Muscle of back (tissue), 3 donors: ENCODE measurements at regions not wholly inside any gene's neighbourhood (a gene's known extent, or its start where the extent isn't known, plus 50 kb on each side); places are given as distances from the start of the nearest gene placed in this dataset.
A peak's percentile ranks its signal among the peaks of the same experiment; 100 is the strongest.

Experiments
- DNase-seq, 3 donors: peaks; one replicate each; pipeline versions ENCODE4 v3.0.0 to v3.0.0-alpha.2; 2013

GRCh38 chr18:68467329-68467728, 247.6 kb downstream of the TMX3 start:
- no peak for DNase-seq

- DNase-seq: no peak
These were observed 248.2 kb downstream of the TMX3 start for GRCh38 chr18:68466672-68467071.

GRCh38 chr18:68462766-68463165, 252.1 kb downstream of the TMX3 start:
- DNase-seq: no peak

- DNase-seq: no peak
These were observed 252.8 kb downstream of the TMX3 start for GRCh38 chr18:68462148-68462547.

DNA sequence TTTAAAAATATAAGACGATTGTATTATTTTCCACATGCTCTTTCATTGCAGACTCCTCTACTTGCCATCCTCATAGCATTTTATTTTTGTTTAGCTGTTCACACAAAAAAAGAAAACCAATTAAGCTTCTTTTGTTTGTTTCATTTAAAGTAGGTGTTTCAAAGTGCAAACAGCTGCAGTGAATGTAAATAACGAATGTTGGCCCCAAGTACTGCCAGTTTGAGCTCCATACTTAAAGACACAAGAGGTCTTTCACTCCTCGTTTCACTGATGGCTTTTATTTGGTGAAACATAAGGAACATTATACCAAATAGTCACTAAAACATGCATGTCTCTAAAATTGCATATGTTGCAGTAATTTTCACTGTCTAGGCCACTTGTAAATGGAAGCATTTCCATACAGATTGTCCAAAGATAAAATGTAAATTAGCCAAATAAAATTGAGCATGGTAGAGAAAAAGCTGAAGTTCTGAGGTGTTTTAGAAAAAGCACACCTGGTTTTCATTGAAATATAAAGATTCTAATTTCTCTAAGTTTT, 253.4 kb downstream of the TMX3 start:
- no peak for DNase-seq

GRCh38 chr18:68459968-68460367, 254.9 kb downstream of the TMX3 start:
- DNase-seq: no peak

- no peak for DNase-seq
These were observed 257.9 kb downstream of the TMX3 start for GRCh38 chr18:68456985-68457384.

DNA sequence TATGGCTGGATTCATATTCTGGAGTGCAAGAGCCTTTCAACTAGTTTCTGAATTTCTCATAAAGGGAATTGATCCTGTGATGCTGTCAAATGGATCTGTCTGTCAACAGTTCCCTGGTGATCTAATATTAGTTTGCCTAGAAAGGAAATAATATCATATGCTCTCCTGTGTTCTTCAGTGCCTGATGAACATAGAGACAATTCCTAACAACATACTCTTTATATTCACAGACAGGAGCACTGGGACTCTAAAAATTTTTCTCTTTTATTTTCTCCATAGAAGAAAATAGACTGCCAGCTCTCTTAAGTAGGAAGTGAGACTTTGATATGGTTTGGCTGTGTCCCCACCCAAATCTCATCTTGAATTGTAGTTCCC, 259.7 kb downstream of the TMX3 start:
- no peak for DNase-seq

- DNase-seq: peak in 1 of 3 donors; percentile 49
These were observed 260.2 kb downstream of the TMX3 start for GRCh38 chr18:68454511-68455228.

DNA sequence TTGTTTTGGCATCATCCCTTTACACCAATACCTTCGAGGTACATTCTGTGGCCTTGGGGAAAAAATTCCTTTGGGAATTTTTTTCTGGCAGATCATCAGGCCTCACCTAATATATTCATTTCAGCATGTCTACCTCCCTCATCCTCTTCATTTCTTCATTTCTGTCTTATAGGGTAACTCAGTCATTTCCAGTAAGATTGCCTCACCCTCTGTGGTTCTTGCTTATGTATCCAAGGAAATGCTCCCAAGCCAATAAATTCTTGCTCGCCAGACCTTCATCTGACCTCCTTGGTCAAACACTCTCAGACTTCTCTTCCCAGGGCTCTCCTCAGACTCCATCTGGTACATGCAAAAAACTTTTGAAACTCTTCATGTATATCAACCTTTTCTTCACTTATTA, 265.6 kb downstream of the TMX3 start:
- DNase-seq: peak in 1 of 3 donors; percentile 65

- DNase-seq: peak in 1 of 3 donors; percentile 69
These were observed 266.2 kb downstream of the TMX3 start for GRCh38 chr18:68448736-68449135.

DNA sequence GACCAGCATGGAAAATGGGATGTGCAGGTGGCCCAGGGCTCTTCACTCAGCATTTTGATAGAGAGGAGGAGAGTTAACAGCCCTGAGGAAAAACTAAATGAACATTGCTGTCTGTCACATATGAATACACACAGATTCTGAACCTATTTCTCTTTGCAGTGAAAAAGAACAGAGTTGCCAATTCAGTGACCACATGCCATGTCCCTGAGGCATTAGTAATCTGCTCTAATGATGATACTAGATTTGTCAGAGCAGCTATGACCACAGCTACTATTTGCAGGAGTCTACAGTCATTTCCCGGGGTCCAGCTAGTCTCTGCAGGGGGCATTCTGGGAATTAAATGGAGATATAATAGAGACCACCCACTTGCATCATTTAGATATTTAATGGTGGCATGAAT, 267.6 kb downstream of the TMX3 start:
- DNase-seq: no peak

DNA sequence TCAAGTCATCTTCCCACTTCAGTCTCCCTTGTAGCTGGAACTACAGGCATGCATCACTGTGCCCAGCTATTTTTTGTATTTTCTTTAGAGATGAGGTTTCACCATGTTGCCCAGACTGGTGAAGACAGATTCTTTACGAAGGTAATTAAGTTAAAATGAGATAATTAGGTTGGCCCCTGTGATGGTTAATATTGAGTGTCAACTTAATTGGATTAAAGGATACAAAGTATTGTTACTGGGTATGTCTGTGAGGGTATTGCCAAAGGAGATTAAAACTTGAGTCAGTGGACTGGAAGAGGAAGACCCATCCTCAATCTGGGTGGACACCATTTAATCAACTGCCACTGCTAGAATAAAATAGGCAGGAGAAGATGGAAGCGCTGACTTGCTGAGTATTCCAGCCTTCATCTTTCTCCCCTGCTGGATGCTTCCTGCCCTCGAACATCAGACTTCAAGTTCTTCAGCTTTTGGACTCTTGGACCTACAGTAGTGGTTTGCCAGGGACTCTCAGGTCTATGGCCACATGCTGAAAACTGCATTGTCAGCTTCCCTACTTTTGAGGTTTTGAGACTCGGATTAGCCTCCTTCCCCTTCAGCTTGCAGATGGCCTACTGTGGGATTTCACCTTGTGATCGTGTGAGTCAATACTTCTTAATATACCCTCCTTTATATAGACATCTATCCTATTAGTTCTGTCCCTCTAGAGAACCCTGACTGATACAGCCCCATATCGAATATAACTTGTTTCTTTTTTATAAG, 269.1 kb downstream of the TMX3 start:
- DNase-seq: no peak

GRCh38 chr18:68445136-68445535, 269.8 kb downstream of the TMX3 start:
- DNase-seq: no peak

DNA sequence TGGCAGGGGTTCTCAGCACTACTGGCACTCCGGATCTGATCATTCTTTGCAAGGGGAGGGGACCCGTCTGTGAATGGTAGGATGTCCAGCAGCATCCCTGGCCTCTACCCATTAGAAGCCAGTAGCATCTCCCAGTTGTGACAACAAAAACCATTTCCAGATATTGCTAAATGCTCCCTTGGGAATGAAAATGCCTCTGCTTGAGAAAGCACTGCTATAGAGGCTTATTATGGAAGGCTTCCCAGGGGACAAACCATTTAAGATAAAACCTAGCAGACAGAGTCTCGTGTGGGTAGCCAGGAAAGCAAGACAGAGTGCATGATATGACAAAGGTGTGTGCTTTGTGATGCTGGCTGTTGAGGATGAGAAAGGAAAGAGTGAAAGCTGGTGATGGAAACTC, 273.7 kb downstream of the TMX3 start:
- no peak for DNase-seq

GRCh38 chr18:68440433-68440832, 274.5 kb downstream of the TMX3 start:
- no peak for DNase-seq

GRCh38 chr18:68439642-68440041, 275.3 kb downstream of the TMX3 start:
- DNase-seq: peak in 1 of 3 donors; percentile 19

- peak in 1 of 3 donors; percentile 77 for DNase-seq
These were observed 275.9 kb downstream of the TMX3 start for GRCh38 chr18:68438983-68439382.

DNA sequence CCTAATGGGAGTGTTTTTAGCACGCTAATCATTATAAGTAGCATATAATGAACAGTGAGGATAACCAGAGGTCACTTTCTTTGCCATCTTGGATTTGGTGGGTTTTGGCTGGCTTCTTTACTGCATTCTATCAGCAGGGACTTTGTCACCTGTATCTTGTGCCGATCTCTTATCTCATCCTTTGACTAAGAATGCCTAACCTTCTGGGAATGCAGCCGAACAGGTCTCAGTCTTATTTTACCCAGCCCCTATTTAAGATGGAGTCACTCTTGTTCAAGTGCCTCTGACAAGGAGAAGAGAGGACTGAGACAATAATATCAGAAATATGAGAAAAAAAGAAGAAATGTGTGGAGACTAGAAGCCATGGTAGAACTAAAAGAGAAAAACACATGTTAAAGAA, 276.4 kb downstream of the TMX3 start:
- DNase-seq: no peak

- no peak for DNase-seq
These were observed 278.4 kb downstream of the TMX3 start for GRCh38 chr18:68436485-68436884.

DNA sequence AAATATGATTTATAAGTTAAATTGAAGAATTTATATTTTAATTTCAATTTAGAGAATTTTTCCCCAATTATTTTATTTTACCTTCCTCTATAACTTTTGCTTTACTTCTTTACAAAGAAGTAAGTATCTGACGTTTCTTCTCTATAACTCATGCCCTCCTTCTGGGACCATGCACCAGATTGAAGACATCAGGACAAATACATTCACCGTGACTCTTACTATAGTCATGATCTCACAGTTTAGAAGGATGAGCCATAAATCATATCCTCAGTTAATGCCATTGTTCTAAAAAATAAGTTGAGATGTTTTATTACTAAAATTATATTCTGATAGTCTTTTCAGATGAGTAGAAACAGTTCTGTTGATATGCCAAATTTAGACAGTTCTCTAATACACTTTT, 279.3 kb downstream of the TMX3 start:
- DNase-seq: no peak

GRCh38 chr18:68431922-68432198, 283.0 kb downstream of the TMX3 start:
- no peak for DNase-seq

DNA sequence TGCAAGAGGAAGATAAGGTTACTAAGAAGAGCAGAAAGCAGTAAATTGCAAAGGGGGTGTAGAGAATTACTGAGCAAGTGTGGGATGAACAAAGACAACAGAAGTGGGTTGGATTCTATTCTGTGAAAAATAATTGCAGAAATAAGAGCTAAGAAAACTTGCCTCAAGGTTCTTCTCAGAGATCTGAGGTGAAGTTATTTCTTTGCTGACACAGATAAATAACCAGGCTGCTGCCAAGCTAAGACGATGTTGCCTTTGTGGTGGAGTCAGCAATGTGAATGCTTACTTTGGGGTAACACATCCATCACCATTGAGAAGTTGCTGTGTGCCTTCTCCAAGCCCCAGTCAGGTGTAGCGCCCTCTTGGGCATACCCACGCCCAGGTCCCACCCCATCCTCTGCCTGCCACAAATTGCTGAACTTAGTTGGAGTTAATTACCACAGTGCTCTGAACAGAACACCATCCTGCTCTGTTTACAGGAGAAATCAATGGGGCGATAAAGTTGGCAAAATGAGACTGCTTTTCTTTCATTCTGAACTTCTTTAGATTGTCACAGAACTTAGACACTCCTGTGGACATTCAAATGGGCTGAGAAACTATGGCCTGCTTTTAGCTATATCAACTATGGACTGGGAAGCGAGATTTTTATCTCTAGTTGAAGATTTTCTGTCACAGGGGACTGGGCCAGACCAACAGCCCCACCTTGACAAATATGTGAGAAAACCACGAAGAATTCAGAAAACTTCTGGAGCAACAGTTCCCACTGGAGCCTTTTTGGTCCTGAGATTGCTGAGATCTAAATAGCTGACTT, 283.6 kb downstream of the TMX3 start:
- no peak for DNase-seq
